SU-DHL-6 (cell line): ENCODE measurements at regions not wholly inside any gene's neighbourhood (a gene's known extent, or its start where the extent isn't known, plus 50 kb on each side); places are given as distances from the start of the nearest gene placed in this dataset.

Experiments used
- H2AFZ ChIP-seq: fragments of 200-600 bp; sonication (generic); 2 replicates; pipeline ENCODE4 v1.6.1; 2014; ENCODE audit warnings: low read depth, mild to moderate bottlenecking, moderate library complexity, mixed read lengths, antibody characterized with exemption, low read length; ENCODE audit not compliant: severe bottlenecking
- H3F3A ChIP-seq: fragments of 200-600 bp; shearing (Covaris generic); 2 replicates; pipeline ENCODE4 v1.6.0; 2016; ENCODE audit warnings: antibody characterized with exemption, mild to moderate bottlenecking; ENCODE audit not compliant: insufficient read depth
- H3K27ac ChIP-seq: fragments of 200-600 bp; sonication (generic); 2 replicates; pipeline ENCODE4 v1.5.1; 2016; ENCODE audit warnings: low read depth, mild to moderate bottlenecking, low read length, moderate library complexity, mixed read lengths
- H3K27me3 ChIP-seq: fragments of 200-600 bp; sonication (generic), shearing (Covaris generic); 2 replicates; pipeline ENCODE4 v1.6.0; 2014; ENCODE audit warnings: mild to moderate bottlenecking, low read length
- H3K36me3 ChIP-seq: fragments of 200-600 bp; sonication (generic); 2 replicates; pipeline ENCODE4 v1.6.1; 2014; ENCODE audit warnings: mild to moderate bottlenecking, low read length, mixed read lengths
- H3K4me2 ChIP-seq: fragments of 300-600, 200-600 bp; shearing (Covaris generic), sonication (generic); 2 replicates; pipeline ENCODE4 v1.6.0; 2014; ENCODE audit warnings: low read length, low read depth, mild to moderate bottlenecking; ENCODE audit not compliant: poor library complexity, severe bottlenecking
- H3K4me3 ChIP-seq: fragments of 200-600 bp; sonication (generic); 2 replicates; pipeline ENCODE4 v1.5.1; 2014; ENCODE audit warnings: antibody characterized with exemption, low read length, mild to moderate bottlenecking, mixed read lengths; ENCODE audit not compliant: insufficient read depth, poor library complexity, severe bottlenecking
- H3K79me2 ChIP-seq: fragments of 200-600 bp; sonication (generic); 2 replicates; pipeline ENCODE4 v1.6.1; 2014; ENCODE audit warnings: mild to moderate bottlenecking, low read length, moderate library complexity; ENCODE audit not compliant: insufficient read depth
- H3K9ac ChIP-seq: fragments of 200-600 bp; sonication (generic); 2 replicates; pipeline ENCODE4 v1.7.0; 2014; ENCODE audit warnings: mild to moderate bottlenecking, low read length
- H3K9me2 ChIP-seq: fragments of 200-600 bp; sonication (generic); replicated peaks from 2 replicates; pipeline ENCODE4 v1.6.1; 2014; ENCODE audit warnings: low read length; ENCODE audit not compliant: insufficient read depth
- H3K9me3 ChIP-seq: fragments of 200-600 bp; sonication (generic); 2 replicates; pipeline ENCODE4 v1.6.1; 2014; ENCODE audit warnings: low read length, mixed read lengths; ENCODE audit not compliant: insufficient read depth
- H4K20me1 ChIP-seq: fragments of 200-600 bp; sonication (generic); 2 replicates; pipeline ENCODE4 v1.6.1; 2014; ENCODE audit warnings: low read depth, mild to moderate bottlenecking, antibody characterized with exemption, low read length, moderate library complexity, mixed read lengths
- EZH2phosphoT487 ChIP-seq: fragments of 200-600 bp; sonication (generic), shearing (Covaris generic); conservative IDR thresholded peaks from 2 replicates; pipeline ENCODE4 v1.6.1; 2018; ENCODE audit warnings: mild to moderate bottlenecking, antibody characterized with exemption, low read length, moderate library complexity, mixed read lengths
- TF ChIP-seq, protein P1 (sequence below): fragments of 200-600 bp; sonication (generic); IDR thresholded peaks from one replicate; pipeline ENCODE4 v1.5.1; 2017; ENCODE audit warnings: antibody characterized with exemption, mild to moderate bottlenecking, low read length, moderate library complexity; ENCODE audit not compliant: insufficient read depth, poor library complexity, severe bottlenecking

DNA sequence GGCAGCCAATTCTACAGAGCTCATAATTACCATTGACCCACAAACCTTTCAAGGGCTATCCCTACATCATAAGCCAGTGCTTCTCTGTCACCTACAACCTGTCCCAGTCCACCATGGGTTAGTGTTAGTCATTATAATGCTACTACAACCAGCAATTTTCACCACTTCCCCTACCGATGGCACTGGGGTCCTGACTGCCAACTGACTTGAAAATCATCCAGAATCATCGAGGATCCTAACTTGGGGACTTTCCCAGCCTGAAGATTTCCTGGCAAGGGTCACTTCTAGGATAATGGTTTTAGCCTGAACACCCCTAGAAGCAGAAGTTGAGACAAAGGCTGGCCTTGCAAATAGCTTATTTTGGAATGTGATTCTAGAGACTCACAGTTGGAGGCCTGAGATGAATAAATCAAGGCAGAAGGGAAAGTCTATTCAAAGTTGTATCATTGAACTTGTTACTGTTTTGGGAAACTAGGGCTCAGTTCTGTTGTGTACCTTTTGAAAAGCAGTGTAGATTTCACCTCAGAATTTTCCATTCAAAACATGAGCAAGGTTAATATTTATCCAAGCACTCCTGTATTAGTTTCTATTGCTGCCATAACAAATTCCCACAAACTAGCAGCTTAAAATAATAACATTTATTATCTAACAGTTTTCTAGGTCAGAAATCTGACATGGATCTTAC lies 633.0 kb downstream of the LRRC70 start:
- H3F3A ChIP-seq, result no peaks in the 10 kb centered on the region
- no peaks in the 10 kb centered on the region; the same call in 1 of the 2 replicates for H3K9me3 ChIP-seq
- no peaks in the 10 kb centered on the region for H3K36me3 ChIP-seq
- H4K20me1 ChIP-seq, result no peaks in the 10 kb centered on the region
- no peaks in the 10 kb centered on the region for H3K9me2 ChIP-seq
- no peak overlapping the region for H3K4me2 ChIP-seq
- no peak for TF ChIP-seq EZH2phosphoT487
- TF ChIP-seq, protein P1, sequence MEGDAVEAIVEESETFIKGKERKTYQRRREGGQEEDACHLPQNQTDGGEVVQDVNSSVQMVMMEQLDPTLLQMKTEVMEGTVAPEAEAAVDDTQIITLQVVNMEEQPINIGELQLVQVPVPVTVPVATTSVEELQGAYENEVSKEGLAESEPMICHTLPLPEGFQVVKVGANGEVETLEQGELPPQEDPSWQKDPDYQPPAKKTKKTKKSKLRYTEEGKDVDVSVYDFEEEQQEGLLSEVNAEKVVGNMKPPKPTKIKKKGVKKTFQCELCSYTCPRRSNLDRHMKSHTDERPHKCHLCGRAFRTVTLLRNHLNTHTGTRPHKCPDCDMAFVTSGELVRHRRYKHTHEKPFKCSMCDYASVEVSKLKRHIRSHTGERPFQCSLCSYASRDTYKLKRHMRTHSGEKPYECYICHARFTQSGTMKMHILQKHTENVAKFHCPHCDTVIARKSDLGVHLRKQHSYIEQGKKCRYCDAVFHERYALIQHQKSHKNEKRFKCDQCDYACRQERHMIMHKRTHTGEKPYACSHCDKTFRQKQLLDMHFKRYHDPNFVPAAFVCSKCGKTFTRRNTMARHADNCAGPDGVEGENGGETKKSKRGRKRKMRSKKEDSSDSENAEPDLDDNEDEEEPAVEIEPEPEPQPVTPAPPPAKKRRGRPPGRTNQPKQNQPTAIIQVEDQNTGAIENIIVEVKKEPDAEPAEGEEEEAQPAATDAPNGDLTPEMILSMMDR, result no peak
- no peak overlapping the region for H3K27ac ChIP-seq
- H3K9ac ChIP-seq, result no peak overlapping the region
- no peaks in the 10 kb centered on the region for H3K79me2 ChIP-seq
- H3K4me3 ChIP-seq, result no peak overlapping the region
- no peaks in the 10 kb centered on the region for H3K27me3 ChIP-seq
- H2AFZ ChIP-seq, result no peak overlapping the region

DNA sequence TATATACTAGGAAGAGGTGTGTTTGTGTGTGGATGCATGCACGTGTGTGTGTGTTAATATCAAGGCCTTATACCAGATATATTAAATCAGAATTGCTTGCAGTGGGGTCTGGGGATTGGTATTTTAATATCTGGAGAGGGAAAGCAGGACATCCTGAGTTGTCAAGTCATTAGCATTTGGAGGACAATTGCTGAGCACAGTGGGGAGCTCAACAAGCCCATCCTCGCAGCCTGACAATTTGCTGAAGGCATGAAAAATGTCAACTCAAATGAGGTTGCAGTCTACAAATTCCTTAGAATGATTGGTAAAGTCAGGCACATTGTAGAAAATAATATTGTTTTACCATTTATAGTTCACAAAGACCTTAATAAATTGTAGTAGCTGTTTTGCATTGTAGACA lies 627.4 kb downstream of the LRRC70 start:
- H3K4me2 ChIP-seq, result no peak overlapping the region
- H3K9me2 ChIP-seq, result no peaks in the 10 kb centered on the region
- H3K27ac ChIP-seq, result no peak overlapping the region
- no peaks in the 10 kb centered on the region for H3K36me3 ChIP-seq
- H3K79me2 ChIP-seq, result no peaks in the 10 kb centered on the region
- H3K4me3 ChIP-seq, result no peak overlapping the region
- no peaks in the 10 kb centered on the region for H3F3A ChIP-seq
- H3K9me3 ChIP-seq, result no peaks in the 10 kb centered on the region; the same call in none of the 2 replicates
- no peaks in the 10 kb centered on the region for H4K20me1 ChIP-seq
- H3K27me3 ChIP-seq, result no peaks in the 10 kb centered on the region
- TF ChIP-seq, protein P1, result no peak
- no peak for TF ChIP-seq EZH2phosphoT487
- no peak overlapping the region for H2AFZ ChIP-seq
- H3K9ac ChIP-seq, result no peak overlapping the region

DNA sequence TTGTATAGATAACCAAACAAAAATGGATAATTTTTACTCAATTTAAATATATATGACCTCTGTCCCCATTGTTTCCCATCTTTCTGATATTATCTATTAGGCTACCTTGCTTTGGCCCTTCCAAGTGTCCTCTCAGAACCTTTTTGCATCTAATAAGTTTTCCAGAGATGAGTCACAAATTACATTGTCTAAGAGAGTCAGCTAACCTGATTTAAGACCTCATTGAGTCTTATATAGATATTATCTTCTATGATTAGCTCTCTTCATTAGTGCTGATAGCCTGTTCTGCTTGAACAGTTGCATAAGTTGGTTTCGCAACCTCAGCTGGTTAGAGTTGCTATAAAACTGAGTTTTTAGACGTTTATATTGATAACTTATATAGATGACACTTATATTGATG lies 623.1 kb downstream of the LRRC70 start:
- no peak overlapping the region for H2AFZ ChIP-seq

More for the DNA sequence above, 623.1 kb downstream of the LRRC70 start:
- Histone ChIP-seq H4K20me1 (no peaks in the 10 kb centered on the region), H3K27ac (no peak overlapping the region), H3K4me2 (no peak overlapping the region), H3K4me3 (no peak overlapping the region), H3F3A (no peaks in the 10 kb centered on the region), H3K9me2 (no peaks in the 10 kb centered on the region), H3K27me3 (no peaks in the 10 kb centered on the region), H3K36me3 (no peaks in the 10 kb centered on the region), H3K9me3 (no peaks in the 10 kb centered on the region; the same call in 1 of the 2 replicates), H3K79me2 (no peaks in the 10 kb centered on the region), H3K9ac (no peak overlapping the region)
- TF ChIP-seq, protein P1, result no peak
- no peak for TF ChIP-seq EZH2phosphoT487
